PC-9 (cell line): ENCODE measurements at regions not wholly inside any gene's neighbourhood (a gene's known extent, or its start where the extent isn't known, plus 50 kb on each side); places are given as distances from the start of the nearest gene placed in this dataset.

Experiments used
- BruUV-seq: library from RNA; stranded (reverse); fragments of 400-500 nt; replicated peaks from 2 replicates; lab custom pipeline; 2021; lab: Mats Ljungman, UMichigan
- CTCF ChIA-PET: fragments of 300-600 bp; sonication (Branson Sonifier 250); formaldehyde crosslinking; loops from one replicate; lab custom pipeline; 2022; ENCODE audit warnings: antibody characterized with exemption; lab: Charles Lee
- POLR2A ChIA-PET: fragments of 300-600 bp; sonication (Branson Sonifier 250); formaldehyde crosslinking; loops from one replicate; lab custom pipeline; 2022; ENCODE audit warnings: antibody characterized with exemption; ENCODE audit not compliant: unreplicated experiment; lab: Charles Lee
- DNase-seq, 2 experiments: peaks; one replicate each; pipeline versions ENCODE4 v3.0.0 to v3.0.0-alpha.2; 2015 to 2022; ENCODE audit warnings: mixed read lengths in 1 of 2
- H2AFZ ChIP-seq: fragments of 200-600 bp; sonication (generic); 2 replicates; pipeline ENCODE4 v1.8.1; 2017; ENCODE audit warnings: antibody characterized with exemption
- H3F3A ChIP-seq: fragments of 200-600 bp; sonication (generic); 2 replicates; pipeline ENCODE4 v1.8.1; 2017; ENCODE audit warnings: antibody characterized with exemption, mild to moderate bottlenecking, low read depth; ENCODE audit not compliant: insufficient read depth
- H3K27ac ChIP-seq: fragments of 200-600 bp; sonication (generic); 2 replicates; pipeline ENCODE4 v1.6.1; 2016; ENCODE audit warnings: mixed run types
- H3K27me3 ChIP-seq: fragments of 200-600 bp; sonication (generic); 2 replicates; pipeline ENCODE4 v1.6.1; 2016; ENCODE audit warnings: low read depth, mixed run types; ENCODE audit not compliant: insufficient read depth
- H3K36me3 ChIP-seq: fragments of 200-600 bp; sonication (generic); 2 replicates; pipeline ENCODE4 v1.6.1; 2016; ENCODE audit warnings: low read depth, mixed run types
- H3K4me1 ChIP-seq: fragments of 200-600 bp; sonication (generic); replicated peaks from 2 replicates; pipeline ENCODE4 v1.6.1; 2016; ENCODE audit warnings: mixed run types; ENCODE audit not compliant: insufficient read depth
- H3K4me2 ChIP-seq: fragments of 200-600 bp; sonication (generic); 2 replicates; pipeline ENCODE4 v1.6.1; 2017; ENCODE audit warnings: mixed run types
- H3K4me3 ChIP-seq: fragments of 200-600 bp; sonication (generic); 2 replicates; pipeline ENCODE4 v1.6.1; 2016; ENCODE audit warnings: mixed run types
- H3K79me2 ChIP-seq: fragments of 200-600 bp; sonication (generic); 2 replicates; pipeline ENCODE4 v1.6.1; 2017; ENCODE audit warnings: low read depth, mixed run types
- H3K9me2 ChIP-seq: fragments of 200-600 bp; sonication (generic); 2 replicates; pipeline ENCODE4 v1.8.1; 2017; ENCODE audit warnings: mild to moderate bottlenecking; ENCODE audit not compliant: insufficient read depth
- H3K9me3 ChIP-seq: fragments of 200-600 bp; sonication (generic); 2 replicates; pipeline ENCODE4 v1.8.1; 2016; ENCODE audit warnings: low read depth; ENCODE audit not compliant: insufficient read depth
- H4K20me1 ChIP-seq: fragments of 200-600 bp; sonication (generic); 2 replicates; pipeline ENCODE4 v1.8.1; 2017; ENCODE audit not compliant: insufficient read depth
- EZH2 ChIP-seq: fragments of 200-600 bp; sonication (generic); IDR thresholded peaks from 2 replicates; pipeline ENCODE4 v1.8.0; 2017; ENCODE audit warnings: antibody characterized with exemption, low read depth
- intact Hi-C: fragments of 100-400 bp; cut with micrococcal nuclease; formaldehyde crosslinking; loops from one replicate; pipeline ENCODE4 v1.10.0; 2022; ENCODE audit not compliant: unreplicated experiment
- TF ChIP-seq, protein P1 (sequence below): fragments of 200-600 bp; sonication (generic); conservative IDR thresholded peaks from 2 replicates; pipeline ENCODE4 v1.6.1; 2017; ENCODE audit warnings: mixed run types, antibody characterized with exemption, mild to moderate bottlenecking, moderate library complexity

DNA sequence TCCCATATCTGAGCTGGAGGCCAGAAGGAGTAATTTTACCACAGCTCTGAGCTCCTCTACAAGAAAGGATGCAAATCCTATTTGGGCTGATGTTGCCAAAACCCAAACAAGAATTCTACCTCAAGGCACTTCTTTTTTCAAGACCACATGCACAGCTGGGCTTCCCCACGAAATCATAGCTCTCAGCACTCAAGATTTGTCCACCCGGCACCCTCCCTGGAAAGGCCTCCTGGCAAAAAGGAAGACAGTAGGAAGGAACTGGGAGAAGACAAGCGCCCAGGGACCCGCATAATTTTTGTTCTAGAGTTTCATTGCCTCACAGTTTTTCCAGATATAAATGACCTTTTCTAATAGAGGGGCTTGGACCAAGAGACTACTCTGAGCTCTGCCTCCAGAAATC lies 90.5 kb downstream of the BANF2 start:
- H3K27me3 ChIP-seq = peaks cover 13% of the 10 kb centered on the region; the same call in 1 of the 2 replicates
- H3K27ac ChIP-seq = no peak overlapping the region
- H3K36me3 ChIP-seq = no peaks in the 10 kb centered on the region
- H3K4me2 ChIP-seq = no peak overlapping the region
- no peaks in the 10 kb centered on the region for H3K4me1 ChIP-seq
- intact Hi-C loops = no loop called here
- H3K79me2 ChIP-seq = no peaks in the 10 kb centered on the region
- no peak for DNase-seq
- no TSS peak for BruUV-seq
- no peak overlapping the region for H2AFZ ChIP-seq
- H3K9me3 ChIP-seq = no peaks in the 10 kb centered on the region
- no peaks in the 10 kb centered on the region for H3F3A ChIP-seq
- H3K9me2 ChIP-seq = no peaks in the 10 kb centered on the region
- H4K20me1 ChIP-seq = no peaks in the 10 kb centered on the region
- H3K4me3 ChIP-seq = no peak overlapping the region
- CTCF ChIA-PET = no interaction called here
- no peak for TF ChIP-seq EZH2
- TF ChIP-seq, protein P1, sequence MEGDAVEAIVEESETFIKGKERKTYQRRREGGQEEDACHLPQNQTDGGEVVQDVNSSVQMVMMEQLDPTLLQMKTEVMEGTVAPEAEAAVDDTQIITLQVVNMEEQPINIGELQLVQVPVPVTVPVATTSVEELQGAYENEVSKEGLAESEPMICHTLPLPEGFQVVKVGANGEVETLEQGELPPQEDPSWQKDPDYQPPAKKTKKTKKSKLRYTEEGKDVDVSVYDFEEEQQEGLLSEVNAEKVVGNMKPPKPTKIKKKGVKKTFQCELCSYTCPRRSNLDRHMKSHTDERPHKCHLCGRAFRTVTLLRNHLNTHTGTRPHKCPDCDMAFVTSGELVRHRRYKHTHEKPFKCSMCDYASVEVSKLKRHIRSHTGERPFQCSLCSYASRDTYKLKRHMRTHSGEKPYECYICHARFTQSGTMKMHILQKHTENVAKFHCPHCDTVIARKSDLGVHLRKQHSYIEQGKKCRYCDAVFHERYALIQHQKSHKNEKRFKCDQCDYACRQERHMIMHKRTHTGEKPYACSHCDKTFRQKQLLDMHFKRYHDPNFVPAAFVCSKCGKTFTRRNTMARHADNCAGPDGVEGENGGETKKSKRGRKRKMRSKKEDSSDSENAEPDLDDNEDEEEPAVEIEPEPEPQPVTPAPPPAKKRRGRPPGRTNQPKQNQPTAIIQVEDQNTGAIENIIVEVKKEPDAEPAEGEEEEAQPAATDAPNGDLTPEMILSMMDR = no peak
- POLR2A ChIA-PET = no interaction called here

GRCh38 chr20:17787816-17788215 lies 88.0 kb downstream of the BANF2 start:
- DNase-seq = no peak
- ChIA-PET CTCF (no interaction called here), POLR2A (no interaction called here)
- Histone ChIP-seq H4K20me1 (no peaks in the 10 kb centered on the region), H3K4me2 (no peak overlapping the region), H3K27ac (no peak overlapping the region), H3K27me3 (peaks cover 13% of the 10 kb centered on the region; the same call in 1 of the 2 replicates), H3K9me3 (no peaks in the 10 kb centered on the region), H3K9me2 (no peaks in the 10 kb centered on the region), H3K4me1 (no peaks in the 10 kb centered on the region), H3K36me3 (no peaks in the 10 kb centered on the region), H3F3A (no peaks in the 10 kb centered on the region), H3K79me2 (no peaks in the 10 kb centered on the region), H2AFZ (no peak overlapping the region), H3K4me3 (no peak overlapping the region)
- intact Hi-C loops = no loop called here
- no TSS peak for BruUV-seq
- TF ChIP-seq EZH2 = no peak
- TF ChIP-seq, protein P1 = no peak

GRCh38 chr20:17786221-17786718 lies 86.5 kb downstream of the BANF2 start:
- CTCF ChIA-PET = no interaction called here
- no peak for DNase-seq
- Histone ChIP-seq H3K27me3 (peaks cover 13% of the 10 kb centered on the region; the same call in 1 of the 2 replicates), H2AFZ (no peak overlapping the region), H3K4me2 (no peak overlapping the region), H3K4me3 (no peak overlapping the region), H3K9me3 (no peaks in the 10 kb centered on the region), H3K36me3 (no peaks in the 10 kb centered on the region), H3K4me1 (no peaks in the 10 kb centered on the region), H3K79me2 (no peaks in the 10 kb centered on the region), H3K9me2 (no peaks in the 10 kb centered on the region), H3K27ac (no peak overlapping the region), H4K20me1 (no peaks in the 10 kb centered on the region), H3F3A (no peaks in the 10 kb centered on the region)
- BruUV-seq = no TSS peak
- intact Hi-C loops = no loop called here
- TF ChIP-seq, protein P1 = no peak
- no peak for TF ChIP-seq EZH2
- POLR2A ChIA-PET = no interaction called here
